Fibroblast of lung (primary cell): ENCODE measurements at regions not wholly inside any gene's neighbourhood (a gene's known extent, or its start where the extent isn't known, plus 50 kb on each side); places are given as distances from the start of the nearest gene placed in this dataset.

Experiments
- EZH2 ChIP-seq: IDR thresholded peaks from 2 replicates; pipeline ENCODE4 v1.5.1; 2012; ENCODE audit warnings: low read length, control low read depth, mild to moderate bottlenecking; ENCODE audit errors: missing control alignments
- TF ChIP-seq, protein P1 (sequence below), 2 donors: IDR thresholded peaks in 1 of 2; conservative IDR thresholded peaks in 1 of 2; 1 replicate in 1 of 2; 2 replicates in 1 of 2; pipeline ENCODE4 v1.5.1; 2011 to 2012; ENCODE audit warnings: low read length in 2 of 2, control low read depth in 1 of 2, inconsistent platforms in 1 of 2, low read depth in 1 of 2, mild to moderate bottlenecking in 1 of 2

DNA sequence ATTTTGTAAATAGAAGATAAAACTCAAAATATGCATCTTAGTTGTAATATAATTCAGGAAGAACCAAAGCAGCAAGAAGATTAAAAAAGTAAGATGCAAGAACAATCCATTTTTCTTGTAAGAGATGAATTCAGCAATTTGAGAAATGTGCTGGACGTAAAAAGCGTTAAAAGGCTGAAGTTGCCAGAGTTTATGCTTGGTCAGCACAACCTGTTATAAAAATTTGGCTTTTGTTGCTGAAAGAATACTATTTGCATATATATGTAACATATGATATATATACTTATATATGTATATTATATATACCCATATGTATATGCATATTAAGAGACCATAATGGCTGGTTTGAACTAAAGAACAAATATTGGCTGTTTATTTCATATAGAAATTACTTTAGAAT lies 449.6 kb upstream of the FAM241A start:
- TF ChIP-seq, protein P1, sequence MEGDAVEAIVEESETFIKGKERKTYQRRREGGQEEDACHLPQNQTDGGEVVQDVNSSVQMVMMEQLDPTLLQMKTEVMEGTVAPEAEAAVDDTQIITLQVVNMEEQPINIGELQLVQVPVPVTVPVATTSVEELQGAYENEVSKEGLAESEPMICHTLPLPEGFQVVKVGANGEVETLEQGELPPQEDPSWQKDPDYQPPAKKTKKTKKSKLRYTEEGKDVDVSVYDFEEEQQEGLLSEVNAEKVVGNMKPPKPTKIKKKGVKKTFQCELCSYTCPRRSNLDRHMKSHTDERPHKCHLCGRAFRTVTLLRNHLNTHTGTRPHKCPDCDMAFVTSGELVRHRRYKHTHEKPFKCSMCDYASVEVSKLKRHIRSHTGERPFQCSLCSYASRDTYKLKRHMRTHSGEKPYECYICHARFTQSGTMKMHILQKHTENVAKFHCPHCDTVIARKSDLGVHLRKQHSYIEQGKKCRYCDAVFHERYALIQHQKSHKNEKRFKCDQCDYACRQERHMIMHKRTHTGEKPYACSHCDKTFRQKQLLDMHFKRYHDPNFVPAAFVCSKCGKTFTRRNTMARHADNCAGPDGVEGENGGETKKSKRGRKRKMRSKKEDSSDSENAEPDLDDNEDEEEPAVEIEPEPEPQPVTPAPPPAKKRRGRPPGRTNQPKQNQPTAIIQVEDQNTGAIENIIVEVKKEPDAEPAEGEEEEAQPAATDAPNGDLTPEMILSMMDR (conservative IDR thresholded peaks at IDR 0.05 in 1 of 2, IDR thresholded peaks at IDR 0.05 in 1 of 2; ENCODE audit: low read depth in 1 of 2, low read length in 2 of 2): no peak
- no peak for TF ChIP-seq EZH2
